Activated CD8-positive, alpha-beta T cell treated with anti-CD3 and anti-CD28 coated beads for 36 hours (primary cell): ENCODE measurements at regions not wholly inside any gene's neighbourhood (a gene's known extent, or its start where the extent isn't known, plus 50 kb on each side); places are given as distances from the start of the nearest gene placed in this dataset.

Experiments
- ATAC-seq: fragments of 200-7000 bp; cut with Tn5 transposase; one replicate; pipeline ENCODE4 v1.10.0; 2021; ENCODE audit warnings: mild to moderate bottlenecking, moderate library complexity
- CTCF ChIA-PET: fragments of 350-600 bp; sonication (Branson Sonifier 250); formaldehyde crosslinking; loops from one replicate; lab custom pipeline; 2021; ENCODE audit warnings: antibody characterized with exemption; lab: Charles Lee
- POLR2A ChIA-PET: fragments of 350-600 bp; sonication (Branson Sonifier 250); formaldehyde crosslinking; loops from one replicate; lab custom pipeline; 2021; ENCODE audit warnings: antibody characterized with exemption; lab: Charles Lee
- DNase-seq: peaks from one replicate; pipeline ENCODE4 v3.0.0-alpha.2; 2020
- H3K27ac Mint-ChIP-seq: one replicate; pipeline ENCODE4 v1.8.0; 2021; ENCODE audit warnings: mild to moderate bottlenecking, mixed read lengths
- H3K27me3 Mint-ChIP-seq: one replicate; pipeline ENCODE4 v1.8.0; 2021; ENCODE audit warnings: mixed read lengths
- H3K36me3 Mint-ChIP-seq: one replicate; pipeline ENCODE4 v1.8.0; 2021; ENCODE audit warnings: low read depth, mixed read lengths
- H3K4me1 Mint-ChIP-seq: one replicate; pipeline ENCODE4 v1.8.0; 2021; ENCODE audit warnings: low read depth, mixed read lengths
- H3K4me3 Mint-ChIP-seq: one replicate; pipeline ENCODE4 v1.8.0; 2021; ENCODE audit warnings: mild to moderate bottlenecking, moderate library complexity, mixed read lengths
- H3K9me3 Mint-ChIP-seq: one replicate; pipeline ENCODE4 v1.8.0; 2021; ENCODE audit warnings: mixed read lengths
- CTCF ChIP-seq: fragments of 200-600 bp; IDR thresholded peaks from one replicate; pipeline ENCODE4 v1.8.0; 2022; ENCODE audit warnings: antibody characterized with exemption, mild to moderate bottlenecking
- intact Hi-C: fragments of 100-400 bp; cut with micrococcal nuclease; formaldehyde crosslinking; loops from one replicate; pipeline ENCODE4 v1.10.0; 2022

GRCh38 chrX:104329731-104330130, 75.0 kb upstream of the ESX1 start:
- ChIA-PET POLR2A (no interaction called here), CTCF (no interaction called here)
- intact Hi-C loops: no loop called here
- Mint-ChIP-seq H3K27me3 (peaks cover 4% of the 10 kb centered on the region), H3K4me3 (no peak overlapping the region), H3K36me3 (no peaks in the 10 kb centered on the region), H3K27ac (no peak overlapping the region), H3K9me3 (no peaks in the 10 kb centered on the region), H3K4me1 (no peaks in the 10 kb centered on the region)
- ATAC-seq (no peak), DNase-seq (no peak)
- no peak for TF ChIP-seq CTCF

- H3K9me3 Mint-ChIP-seq: no peaks in the 10 kb centered on the region
- intact Hi-C loops: no loop called here
- H3K4me3 Mint-ChIP-seq: no peak overlapping the region
- no peak for DNase-seq
- CTCF ChIA-PET: no interaction called here
- no peak overlapping the region for H3K27ac Mint-ChIP-seq
- ATAC-seq: no peak
- H3K4me1 Mint-ChIP-seq: no peaks in the 10 kb centered on the region
- peaks cover 4% of the 10 kb centered on the region for H3K27me3 Mint-ChIP-seq
- POLR2A ChIA-PET: no interaction called here
- no peaks in the 10 kb centered on the region for H3K36me3 Mint-ChIP-seq
- no peak for TF ChIP-seq CTCF
Observed at GRCh38 chrX:104325213-104325585, 70.5 kb upstream of the ESX1 start.

- H3K36me3 Mint-ChIP-seq: no peaks in the 10 kb centered on the region
- no peak for DNase-seq
- POLR2A ChIA-PET: no interaction called here
- no peaks in the 10 kb centered on the region for H3K4me1 Mint-ChIP-seq
- peaks cover 4% of the 10 kb centered on the region for H3K27me3 Mint-ChIP-seq
- no peak overlapping the region for H3K27ac Mint-ChIP-seq
- no peak for ATAC-seq
- intact Hi-C loops: no loop called here
- H3K9me3 Mint-ChIP-seq: no peaks in the 10 kb centered on the region
- H3K4me3 Mint-ChIP-seq: no peak overlapping the region
- no peak for TF ChIP-seq CTCF
- CTCF ChIA-PET: no interaction called here
Observed at GRCh38 chrX:104324461-104325212, 69.9 kb upstream of the ESX1 start.

DNA sequence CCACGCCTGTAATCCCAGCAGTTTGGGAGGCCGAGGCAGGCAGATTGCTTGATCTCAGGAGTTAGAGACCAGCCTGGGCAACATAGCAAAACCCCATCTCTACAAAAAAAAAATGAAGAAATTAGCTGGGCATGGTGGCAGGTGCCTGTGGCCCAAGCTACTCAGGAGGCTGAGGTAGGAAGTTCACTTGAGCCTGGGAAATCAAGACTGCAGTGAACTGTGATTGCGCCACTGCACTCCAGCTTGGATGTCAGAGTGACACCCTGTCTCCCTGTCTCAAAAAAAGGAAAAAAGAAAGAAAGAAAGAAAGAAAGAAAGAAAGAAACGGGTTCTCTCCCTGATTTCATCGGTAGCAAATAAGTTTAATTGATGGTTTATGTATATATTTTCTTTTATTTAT, 64.6 kb upstream of the ESX1 start:
- intact Hi-C loops: no loop called here
- Mint-ChIP-seq H3K4me1 (no peaks in the 10 kb centered on the region), H3K4me3 (no peak overlapping the region), H3K36me3 (no peaks in the 10 kb centered on the region), H3K27ac (no peak overlapping the region), H3K27me3 (no peaks in the 10 kb centered on the region), H3K9me3 (no peaks in the 10 kb centered on the region)
- ChIA-PET POLR2A (no interaction called here), CTCF (no interaction called here)
- DNase-seq (no peak), ATAC-seq (no peak)
- no peak for TF ChIP-seq CTCF

DNA sequence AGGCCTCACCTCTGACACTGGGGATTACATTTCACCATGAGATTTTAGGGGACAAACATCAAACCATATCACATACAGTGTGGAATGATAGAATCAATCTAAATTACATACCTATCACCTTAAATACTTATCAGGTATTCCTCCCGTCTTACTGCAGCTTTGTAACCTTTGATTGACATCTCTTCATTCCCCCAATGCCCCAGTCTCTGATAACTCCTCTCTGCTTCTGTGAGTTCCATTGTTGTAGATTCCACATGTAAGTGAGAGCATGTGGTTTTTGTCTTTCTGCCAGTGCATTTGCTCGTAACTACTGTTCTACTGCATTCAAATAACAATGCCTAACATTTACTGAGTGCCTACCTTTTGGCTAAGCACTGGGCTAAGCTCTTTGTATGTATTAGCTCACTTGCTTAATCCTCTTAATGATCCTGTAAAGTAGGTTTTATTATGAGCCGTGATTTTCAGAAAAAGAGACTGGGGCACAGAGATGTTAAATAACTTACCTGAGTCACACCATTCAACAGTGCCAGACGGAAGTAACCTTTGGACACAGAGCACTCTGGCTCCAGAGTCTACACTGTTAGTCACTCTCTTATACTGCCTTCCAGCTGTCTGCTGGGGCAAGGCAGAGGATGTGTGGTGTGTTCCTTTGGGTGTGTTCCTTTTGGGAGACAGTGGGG, 63.7 kb upstream of the ESX1 start:
- DNase-seq (no peak), ATAC-seq (no peak)
- CTCF ChIA-PET: no interaction called here
- no peak for TF ChIP-seq CTCF
- POLR2A ChIA-PET: no interaction called here
- Mint-ChIP-seq H3K4me3 (no peak overlapping the region), H3K27me3 (no peaks in the 10 kb centered on the region), H3K36me3 (no peaks in the 10 kb centered on the region), H3K9me3 (no peaks in the 10 kb centered on the region), H3K4me1 (no peaks in the 10 kb centered on the region), H3K27ac (no peak overlapping the region)
- intact Hi-C loops: no loop called here
